Neural cell (in vitro differentiated cells): ENCODE measurements at regions not wholly inside any gene's neighbourhood (a gene's known extent, or its start where the extent isn't known, plus 50 kb on each side); places are given as distances from the start of the nearest gene placed in this dataset.

Experiments
- H2AFZ ChIP-seq: fragments of 200-600, 300-800 bp; sonication (generic), shearing (Covaris generic); 2 replicates; pipeline ENCODE4 v1.6.0; 2014; ENCODE audit warnings: low read depth, mild to moderate bottlenecking, antibody characterized with exemption, low read length, moderate library complexity
- H3F3A ChIP-seq: fragments of 200-600 bp; shearing (Covaris generic); 2 replicates; pipeline ENCODE4 v1.6.1; 2016; ENCODE audit warnings: mild to moderate bottlenecking, moderate library complexity, mixed read lengths, antibody characterized with exemption, low read length; ENCODE audit not compliant: insufficient read depth, poor library complexity, severe bottlenecking
- H3K27ac ChIP-seq: fragments of 200-600, 300-800 bp; sonication (generic), shearing (Covaris generic); 2 replicates; pipeline ENCODE4 v1.5.1; 2014; ENCODE audit warnings: mild to moderate bottlenecking, low read length, moderate library complexity
- H3K27me3 ChIP-seq: fragments of 300-800, 200-600 bp; sonication (generic), shearing (Covaris generic); 2 replicates; pipeline ENCODE4 v1.6.0; 2014; ENCODE audit warnings: mild to moderate bottlenecking, low read depth, low read length, moderate library complexity; ENCODE audit not compliant: insufficient read depth
- H3K36me3 ChIP-seq: fragments of 300-800, 200-600 bp; sonication (generic), shearing (Covaris generic); 2 replicates; pipeline ENCODE4 v1.5.1; 2014; ENCODE audit warnings: mild to moderate bottlenecking, antibody characterized with exemption, low read length, moderate library complexity; ENCODE audit not compliant: insufficient read depth
- H3K4me2 ChIP-seq: fragments of 300-800, 200-600 bp; sonication (generic), shearing (Covaris generic); 2 replicates; pipeline ENCODE4 v1.6.0; 2014; ENCODE audit warnings: mild to moderate bottlenecking, low read length
- H3K4me3 ChIP-seq: fragments of 300-800, 200-600 bp; sonication (generic), shearing (Covaris generic); 2 replicates; pipeline ENCODE4 v1.5.1; 2014; ENCODE audit warnings: mild to moderate bottlenecking, low read length, moderate library complexity
- H3K79me2 ChIP-seq: fragments of 200-600 bp; shearing (Covaris generic); replicated peaks from 2 replicates; pipeline ENCODE4 v1.6.0; 2014; ENCODE audit warnings: mild to moderate bottlenecking, low read length, moderate library complexity; ENCODE audit not compliant: insufficient read depth
- H3K9ac ChIP-seq: fragments of 300-800, 200-600 bp; sonication (generic), shearing (Covaris generic); 2 replicates; pipeline ENCODE4 v1.6.1; 2016; ENCODE audit warnings: mild to moderate bottlenecking, low read length, mixed read lengths
- H3K9me2 ChIP-seq: fragments of 200-600 bp; shearing (Covaris generic); 2 replicates; pipeline ENCODE4 v1.6.1; 2016; ENCODE audit warnings: mild to moderate bottlenecking, low read length, mixed read lengths; ENCODE audit not compliant: insufficient read depth
- H3K9me3 ChIP-seq: fragments of 200-600, 300-800 bp; sonication (generic), shearing (Covaris generic); 2 replicates; pipeline ENCODE4 v1.6.1; 2016; ENCODE audit warnings: mild to moderate bottlenecking, mixed run types, low read length, moderate library complexity, mixed read lengths
- H4K20me1 ChIP-seq: fragments of 200-600 bp; shearing (Covaris generic); 2 replicates; pipeline ENCODE4 v1.6.1; 2016; ENCODE audit warnings: mild to moderate bottlenecking, mixed run types; ENCODE audit not compliant: insufficient read depth
- CTCF ChIP-seq: fragments of 450-650 bp; IDR thresholded peaks from 2 replicates; pipeline ENCODE4 v1.5.1; 2014; ENCODE audit warnings: antibody characterized with exemption, mild to moderate bottlenecking, moderate library complexity; ENCODE audit not compliant: poor library complexity, severe bottlenecking
- EP300 ChIP-seq: fragments of 450-650 bp; conservative IDR thresholded peaks from 2 replicates; pipeline ENCODE4 v1.6.1; 2014; ENCODE audit warnings: antibody characterized with exemption, mild to moderate bottlenecking, moderate library complexity; ENCODE audit not compliant: poor library complexity, severe bottlenecking
- EZH2 ChIP-seq: fragments of 200-600, 300-800 bp; shearing (Covaris generic), sonication (generic); IDR thresholded peaks from 2 replicates; pipeline ENCODE4 v1.6.1; 2014; ENCODE audit warnings: antibody characterized with exemption, low read length, borderline replicate concordance, mild to moderate bottlenecking; ENCODE audit not compliant: insufficient read depth, poor library complexity, severe bottlenecking
- MXI1 ChIP-seq: fragments of 450-650 bp; conservative IDR thresholded peaks from 2 replicates; pipeline ENCODE4 v1.6.1; 2014; ENCODE audit warnings: antibody characterized with exemption, mild to moderate bottlenecking; ENCODE audit not compliant: poor library complexity, severe bottlenecking
- POLR2AphosphoS5 ChIP-seq: IDR thresholded peaks from 2 replicates; pipeline ENCODE4 v1.6.1; 2012
- RAD21 ChIP-seq: fragments of 450-650 bp; conservative IDR thresholded peaks from 2 replicates; pipeline ENCODE4 v1.6.1; 2014; ENCODE audit warnings: antibody characterized with exemption, mild to moderate bottlenecking, moderate library complexity
- REST ChIP-seq: IDR thresholded peaks from 2 replicates; pipeline ENCODE4 v1.6.1; 2012; ENCODE audit warnings: borderline replicate concordance
- SMC3 ChIP-seq: fragments of 450-650 bp; conservative IDR thresholded peaks from 2 replicates; pipeline ENCODE4 v1.6.1; 2014; ENCODE audit warnings: antibody characterized with exemption, mild to moderate bottlenecking, moderate library complexity; ENCODE audit not compliant: poor library complexity
- TAF1 ChIP-seq: IDR thresholded peaks from 2 replicates; pipeline ENCODE4 v1.6.1; 2012; ENCODE audit warnings: low read depth

- no peaks in the 10 kb centered on the region for H3K36me3 ChIP-seq
- H4K20me1 ChIP-seq = no peaks in the 10 kb centered on the region
- H3K9ac ChIP-seq = no peak overlapping the region
- no peaks in the 10 kb centered on the region for H3F3A ChIP-seq
- TF ChIP-seq RAD21 (no peak), TAF1 (no peak), MXI1 (no peak), POLR2AphosphoS5 (no peak), CTCF (no peak), EZH2 (no peak), REST (no peak), EP300 (no peak), SMC3 (no peak)
- no peaks in the 10 kb centered on the region for H3K27me3 ChIP-seq
- no peak overlapping the region for H3K27ac ChIP-seq
- no peaks in the 10 kb centered on the region for H3K79me2 ChIP-seq
- no peaks in the 10 kb centered on the region for H3K9me2 ChIP-seq
- H3K9me3 ChIP-seq = no peaks in the 10 kb centered on the region
- no peak overlapping the region for H3K4me2 ChIP-seq
- no peak overlapping the region for H2AFZ ChIP-seq
- no peak overlapping the region for H3K4me3 ChIP-seq
Measured at GRCh38 chr11:10625281-10625981, 57.0 kb upstream of the LYVE1 start.

- Histone ChIP-seq H3K36me3 (no peaks in the 10 kb centered on the region), H3K9me2 (no peaks in the 10 kb centered on the region), H3K9ac (no peak overlapping the region), H3K4me3 (no peak overlapping the region), H2AFZ (no peak overlapping the region), H3K79me2 (no peaks in the 10 kb centered on the region), H4K20me1 (no peaks in the 10 kb centered on the region), H3K27ac (no peak overlapping the region), H3K9me3 (no peaks in the 10 kb centered on the region), H3F3A (no peaks in the 10 kb centered on the region), H3K4me2 (no peak overlapping the region), H3K27me3 (no peaks in the 10 kb centered on the region)
- no peak for TF ChIP-seq POLR2AphosphoS5
- no peak for TF ChIP-seq EZH2
- TF ChIP-seq RAD21 = no peak
- no peak for TF ChIP-seq TAF1
Measured at GRCh38 chr11:10623797-10624761, 55.6 kb upstream of the LYVE1 start.
